ENCODE measurements at regions not wholly inside any gene's neighbourhood (a gene's known extent, or its start where the extent isn't known, plus 50 kb on each side); places are given as distances from the start of the nearest gene placed in this dataset.

GRCh38 chr22:48845356-48845936, 982.2 kb downstream of the BRD1 start:
- Histone ChIP-seq H3K9me3 (ENCODE audit: low read depth) (no peaks in the 10 kb centered on the region), H3K4me1 (ENCODE audit: low read depth) (no peaks in the 10 kb centered on the region), H3K4me3 (no peak overlapping the region), H3K27me3 (no peaks in the 10 kb centered on the region), H3K27ac (no peak overlapping the region), H3K36me3 (no peaks in the 10 kb centered on the region)
- no peak for DNase-seq (ENCODE audit: low read depth in 1 of 2, low spot score in 1 of 2)
- TF ChIP-seq CTCF (IDR thresholded peaks at IDR 0.05; ENCODE audit: low read depth, low read length) = no peak

- no peak for TF ChIP-seq CTCF (IDR thresholded peaks at IDR 0.05; ENCODE audit: low read depth, low read length)
Measured at GRCh38 chr22:48844056-48844675, 983.5 kb downstream of the BRD1 start.

GRCh38 chr22:48843640-48844039, 984.0 kb downstream of the BRD1 start:
- Histone ChIP-seq H3K4me3 (no peak overlapping the region), H3K4me1 (ENCODE audit: low read depth) (no peaks in the 10 kb centered on the region), H3K27ac (no peak overlapping the region), H3K36me3 (no peaks in the 10 kb centered on the region), H3K9me3 (ENCODE audit: low read depth) (no peaks in the 10 kb centered on the region), H3K27me3 (no peaks in the 10 kb centered on the region)
- DNase-seq (ENCODE audit: low read depth in 1 of 2, low spot score in 1 of 2) = no peak
- TF ChIP-seq CTCF (IDR thresholded peaks at IDR 0.05; ENCODE audit: low read depth, low read length) = no peak

More at GRCh38 chr22:48844056-48844675, 983.5 kb downstream of the BRD1 start:
- Histone ChIP-seq H3K4me1 (ENCODE audit: low read depth) (no peaks in the 10 kb centered on the region), H3K27me3 (no peaks in the 10 kb centered on the region), H3K9me3 (ENCODE audit: low read depth) (no peaks in the 10 kb centered on the region), H3K4me3 (no peak overlapping the region), H3K36me3 (no peaks in the 10 kb centered on the region), H3K27ac (no peak overlapping the region)
- no peak for DNase-seq (ENCODE audit: low read depth in 1 of 2, low spot score in 1 of 2)

- no peak for DNase-seq (ENCODE audit: low read depth in 1 of 2, low spot score in 1 of 2)
- Histone ChIP-seq H3K27ac (no peak overlapping the region), H3K4me1 (ENCODE audit: low read depth) (no peaks in the 10 kb centered on the region), H3K4me3 (no peak overlapping the region), H3K36me3 (no peaks in the 10 kb centered on the region), H3K9me3 (ENCODE audit: low read depth) (no peaks in the 10 kb centered on the region), H3K27me3 (no peaks in the 10 kb centered on the region)
- TF ChIP-seq CTCF (IDR thresholded peaks at IDR 0.05; ENCODE audit: low read depth, low read length) = no peak
Measured at GRCh38 chr22:48842976-48843375, 984.7 kb downstream of the BRD1 start.

- Histone ChIP-seq H3K36me3 (no peaks in the 10 kb centered on the region), H3K4me1 (ENCODE audit: low read depth) (no peaks in the 10 kb centered on the region), H3K4me3 (no peak overlapping the region), H3K27me3 (no peaks in the 10 kb centered on the region), H3K9me3 (ENCODE audit: low read depth) (no peaks in the 10 kb centered on the region), H3K27ac (no peak overlapping the region)
- DNase-seq (ENCODE audit: low read depth in 1 of 2, low spot score in 1 of 2) = no peak
- TF ChIP-seq CTCF (IDR thresholded peaks at IDR 0.05; ENCODE audit: low read depth, low read length) = no peak
Measured at GRCh38 chr22:48842583-48842945, 985.1 kb downstream of the BRD1 start.
